ENCODE measurements at regions not wholly inside any gene's neighbourhood (a gene's known extent, or its start where the extent isn't known, plus 50 kb on each side); places are given as distances from the start of the nearest gene placed in this dataset.

GRCh38 chr10:22468570-22469320 lies 123.4 kb downstream of the SPAG6 start:
- no peak for TF ChIP-seq EZH2phosphoT487 (IDR thresholded peaks at IDR 0.05; ENCODE audit: unreplicated experiment)
- no peak for TF ChIP-seq POLR2AphosphoS5 (IDR thresholded peaks at IDR 0.05; ENCODE audit: low read depth)
- TF ChIP-seq, protein P1, sequence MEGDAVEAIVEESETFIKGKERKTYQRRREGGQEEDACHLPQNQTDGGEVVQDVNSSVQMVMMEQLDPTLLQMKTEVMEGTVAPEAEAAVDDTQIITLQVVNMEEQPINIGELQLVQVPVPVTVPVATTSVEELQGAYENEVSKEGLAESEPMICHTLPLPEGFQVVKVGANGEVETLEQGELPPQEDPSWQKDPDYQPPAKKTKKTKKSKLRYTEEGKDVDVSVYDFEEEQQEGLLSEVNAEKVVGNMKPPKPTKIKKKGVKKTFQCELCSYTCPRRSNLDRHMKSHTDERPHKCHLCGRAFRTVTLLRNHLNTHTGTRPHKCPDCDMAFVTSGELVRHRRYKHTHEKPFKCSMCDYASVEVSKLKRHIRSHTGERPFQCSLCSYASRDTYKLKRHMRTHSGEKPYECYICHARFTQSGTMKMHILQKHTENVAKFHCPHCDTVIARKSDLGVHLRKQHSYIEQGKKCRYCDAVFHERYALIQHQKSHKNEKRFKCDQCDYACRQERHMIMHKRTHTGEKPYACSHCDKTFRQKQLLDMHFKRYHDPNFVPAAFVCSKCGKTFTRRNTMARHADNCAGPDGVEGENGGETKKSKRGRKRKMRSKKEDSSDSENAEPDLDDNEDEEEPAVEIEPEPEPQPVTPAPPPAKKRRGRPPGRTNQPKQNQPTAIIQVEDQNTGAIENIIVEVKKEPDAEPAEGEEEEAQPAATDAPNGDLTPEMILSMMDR (conservative IDR thresholded peaks at IDR 0.05; ENCODE audit: low read depth in 2 of 2) = no peak
- TF ChIP-seq REST (IDR thresholded peaks at IDR 0.05; ENCODE audit: unreplicated experiment) = no peak
- TF ChIP-seq EZH2 (IDR thresholded peaks at IDR 0.05; ENCODE audit: low read depth, unreplicated experiment) = no peak
- TF ChIP-seq, protein P2, sequence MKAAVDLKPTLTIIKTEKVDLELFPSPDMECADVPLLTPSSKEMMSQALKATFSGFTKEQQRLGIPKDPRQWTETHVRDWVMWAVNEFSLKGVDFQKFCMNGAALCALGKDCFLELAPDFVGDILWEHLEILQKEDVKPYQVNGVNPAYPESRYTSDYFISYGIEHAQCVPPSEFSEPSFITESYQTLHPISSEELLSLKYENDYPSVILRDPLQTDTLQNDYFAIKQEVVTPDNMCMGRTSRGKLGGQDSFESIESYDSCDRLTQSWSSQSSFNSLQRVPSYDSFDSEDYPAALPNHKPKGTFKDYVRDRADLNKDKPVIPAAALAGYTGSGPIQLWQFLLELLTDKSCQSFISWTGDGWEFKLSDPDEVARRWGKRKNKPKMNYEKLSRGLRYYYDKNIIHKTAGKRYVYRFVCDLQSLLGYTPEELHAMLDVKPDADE (IDR thresholded peaks at IDR 0.05) = no peak
- no peak for TF ChIP-seq ZNF114 (CRISPR knock-in tag; IDR thresholded peaks at IDR 0.05)
- no peak for TF ChIP-seq JUNB (IDR thresholded peaks at IDR 0.05; ENCODE audit: unreplicated experiment)
- no peak for TF ChIP-seq ZNF331 (CRISPR knock-in tag; IDR thresholded peaks at IDR 0.05; ENCODE audit: low read depth)

All from GM23338 (cell line).